OCI-LY7 (cell line): ENCODE measurements at regions not wholly inside any gene's neighbourhood (a gene's known extent, or its start where the extent isn't known, plus 50 kb on each side); places are given as distances from the start of the nearest gene placed in this dataset.

Experiments
- BruUV-seq: library from RNA; stranded (reverse); fragments of 400-500 nt; replicated peaks from 2 replicates; lab custom pipeline; 2021; lab: Mats Ljungman, UMichigan
- CTCF ChIA-PET: fragments of 300-600 bp; sonication (Branson Sonifier 250); formaldehyde crosslinking; loops from one replicate; lab custom pipeline; 2022; ENCODE audit warnings: antibody characterized with exemption; ENCODE audit not compliant: unreplicated experiment; lab: Charles Lee
- POLR2A ChIA-PET: fragments of 300-600 bp; sonication (Branson Sonifier 250); formaldehyde crosslinking; loops from one replicate; lab custom pipeline; 2022; ENCODE audit warnings: antibody characterized with exemption; lab: Charles Lee
- DNase-seq: peaks from one replicate; pipeline ENCODE4 v3.0.0-alpha.2; 2015; ENCODE audit warnings: low spot score
- H2AFZ ChIP-seq: fragments of 200-600 bp; sonication (generic), shearing (Covaris generic); 2 replicates; pipeline ENCODE4 v1.6.1; 2014; ENCODE audit warnings: mild to moderate bottlenecking, antibody characterized with exemption, low read length, moderate library complexity
- H3K27ac ChIP-seq: fragments of 200-600 bp; sonication (generic); 2 replicates; pipeline ENCODE4 v1.5.1; 2014; ENCODE audit warnings: mixed run types, low read depth, mild to moderate bottlenecking, moderate library complexity, low read length, inconsistent platforms; ENCODE audit not compliant: poor library complexity, severe bottlenecking
- H3K36me3 ChIP-seq: fragments of 200-600 bp; sonication (generic); 2 replicates; pipeline ENCODE4 v1.6.1; 2014; ENCODE audit warnings: mild to moderate bottlenecking, antibody characterized with exemption, low read length, moderate library complexity, mixed read lengths; ENCODE audit not compliant: insufficient read depth
- H3K4me1 ChIP-seq: fragments of 200-600 bp; sonication (generic); 2 replicates; pipeline ENCODE4 v1.5.1; 2014; ENCODE audit warnings: mild to moderate bottlenecking, low read length; ENCODE audit not compliant: insufficient read depth, poor library complexity, severe bottlenecking
- H3K4me2 ChIP-seq: fragments of 200-600 bp; sonication (generic); 2 replicates; pipeline ENCODE4 v1.6.1; 2014; ENCODE audit warnings: mild to moderate bottlenecking, low read length
- H3K4me3 ChIP-seq: fragments of 200-600 bp; sonication (generic); 2 replicates; pipeline ENCODE4 v1.5.1; 2014; ENCODE audit warnings: mild to moderate bottlenecking, low read depth, low read length; ENCODE audit not compliant: poor library complexity, severe bottlenecking
- H3K79me2 ChIP-seq: fragments of 200-600 bp; sonication (generic); 2 replicates; pipeline ENCODE4 v1.6.1; 2016; ENCODE audit warnings: low read depth, mild to moderate bottlenecking, low read length, moderate library complexity, mixed read lengths; ENCODE audit not compliant: insufficient read depth
- H3K9me2 ChIP-seq: fragments of 200-600 bp; sonication (generic); 2 replicates; pipeline ENCODE4 v1.6.1; 2016; ENCODE audit warnings: mild to moderate bottlenecking, low read length, mixed read lengths; ENCODE audit not compliant: insufficient read depth
- H3K9me3 ChIP-seq: fragments of 200-600 bp; sonication (generic); 2 replicates; pipeline ENCODE4 v1.6.1; 2014; ENCODE audit warnings: mild to moderate bottlenecking, mixed run types, low read length, mixed read lengths
- H4K20me1 ChIP-seq: fragments of 200-600 bp; sonication (generic); 2 replicates; pipeline ENCODE4 v1.6.1; 2014; ENCODE audit warnings: mild to moderate bottlenecking, antibody characterized with exemption, low read length, moderate library complexity, mixed read lengths; ENCODE audit not compliant: insufficient read depth
- EZH2phosphoT487 ChIP-seq: fragments of 200-600 bp; sonication (generic); IDR thresholded peaks from 2 replicates; pipeline ENCODE4 v1.6.1; 2018; ENCODE audit warnings: low read depth, borderline replicate concordance, mild to moderate bottlenecking, mixed run types, antibody characterized with exemption, low read length, moderate library complexity, mixed read lengths
- intact Hi-C: fragments of 100-400 bp; cut with micrococcal nuclease; formaldehyde crosslinking; loops from one replicate; pipeline ENCODE4 v1.10.0; 2022; ENCODE audit not compliant: unreplicated experiment
- TF ChIP-seq, protein P1 (sequence below): fragments of 200-600 bp; sonication (generic); conservative IDR thresholded peaks from 2 replicates; pipeline ENCODE4 v1.5.1; 2014; ENCODE audit warnings: mild to moderate bottlenecking, antibody characterized with exemption, low read length, moderate library complexity, mixed read lengths

DNA sequence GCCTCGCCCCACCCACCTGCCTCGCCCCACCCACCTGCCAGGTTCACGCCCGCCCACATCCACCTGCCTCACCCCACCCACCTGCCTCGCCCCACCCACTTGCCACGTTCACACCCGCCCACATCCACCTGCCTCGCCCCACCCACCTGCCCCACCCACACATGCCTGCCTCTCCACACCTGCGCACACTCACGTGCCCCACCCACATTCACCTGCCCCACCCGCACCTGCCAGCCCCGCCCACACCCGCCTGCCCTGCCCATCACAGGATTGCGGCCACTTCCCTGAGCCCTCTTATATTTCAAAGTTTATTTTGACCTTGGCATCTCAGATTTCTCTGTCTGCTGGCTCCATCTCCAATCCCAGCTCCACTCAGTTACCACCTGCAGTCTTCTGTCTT, 217.5 kb upstream of the SOX11 start:
- Histone ChIP-seq H3K36me3 (no peaks in the 10 kb centered on the region), H2AFZ (no peak overlapping the region), H3K4me2 (no peak overlapping the region), H3K27ac (no peak overlapping the region), H4K20me1 (no peaks in the 10 kb centered on the region), H3K79me2 (no peaks in the 10 kb centered on the region), H3K9me3 (no peaks in the 10 kb centered on the region), H3K4me1 (no peaks in the 10 kb centered on the region), H3K9me2 (no peaks in the 10 kb centered on the region), H3K4me3 (no peak overlapping the region)
- intact Hi-C loops: no loop called here
- DNase-seq: no peak
- no TSS peak for BruUV-seq
- CTCF ChIA-PET: no interaction called here
- TF ChIP-seq EZH2phosphoT487: no peak
- TF ChIP-seq, protein P1, sequence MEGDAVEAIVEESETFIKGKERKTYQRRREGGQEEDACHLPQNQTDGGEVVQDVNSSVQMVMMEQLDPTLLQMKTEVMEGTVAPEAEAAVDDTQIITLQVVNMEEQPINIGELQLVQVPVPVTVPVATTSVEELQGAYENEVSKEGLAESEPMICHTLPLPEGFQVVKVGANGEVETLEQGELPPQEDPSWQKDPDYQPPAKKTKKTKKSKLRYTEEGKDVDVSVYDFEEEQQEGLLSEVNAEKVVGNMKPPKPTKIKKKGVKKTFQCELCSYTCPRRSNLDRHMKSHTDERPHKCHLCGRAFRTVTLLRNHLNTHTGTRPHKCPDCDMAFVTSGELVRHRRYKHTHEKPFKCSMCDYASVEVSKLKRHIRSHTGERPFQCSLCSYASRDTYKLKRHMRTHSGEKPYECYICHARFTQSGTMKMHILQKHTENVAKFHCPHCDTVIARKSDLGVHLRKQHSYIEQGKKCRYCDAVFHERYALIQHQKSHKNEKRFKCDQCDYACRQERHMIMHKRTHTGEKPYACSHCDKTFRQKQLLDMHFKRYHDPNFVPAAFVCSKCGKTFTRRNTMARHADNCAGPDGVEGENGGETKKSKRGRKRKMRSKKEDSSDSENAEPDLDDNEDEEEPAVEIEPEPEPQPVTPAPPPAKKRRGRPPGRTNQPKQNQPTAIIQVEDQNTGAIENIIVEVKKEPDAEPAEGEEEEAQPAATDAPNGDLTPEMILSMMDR: no peak
- POLR2A ChIA-PET: no interaction called here

DNA sequence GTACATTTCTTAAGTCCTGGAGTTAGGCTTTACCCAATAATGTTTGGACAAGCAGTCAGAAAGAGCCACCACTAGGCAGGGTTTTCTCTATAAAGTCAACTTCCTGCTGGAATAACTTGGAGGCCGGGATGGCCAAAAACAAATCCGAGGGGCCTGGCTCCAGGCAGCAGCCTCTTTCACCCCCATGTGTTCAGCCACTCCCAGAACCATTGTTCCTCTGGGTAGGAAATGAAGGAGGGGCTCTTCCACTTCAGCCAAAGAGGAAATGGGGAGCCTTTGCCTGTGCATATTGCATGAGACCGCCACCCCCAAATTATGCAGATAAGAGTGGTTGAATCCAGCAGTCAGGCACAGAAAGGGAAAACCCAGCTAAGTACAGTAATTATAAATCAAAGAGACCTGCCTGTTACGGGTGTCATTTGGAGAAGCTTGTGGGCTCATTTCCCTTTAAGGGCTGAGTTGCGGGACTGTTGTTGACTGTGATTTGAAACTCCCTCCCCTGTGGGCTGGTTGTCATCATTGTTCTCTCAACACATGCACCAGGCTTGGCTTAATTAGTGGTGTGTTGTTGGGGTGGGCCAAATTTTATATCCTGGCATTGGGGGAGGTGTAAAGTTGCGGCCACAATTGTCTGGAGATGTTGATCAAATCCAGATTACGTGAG, 212.8 kb upstream of the SOX11 start:
- Histone ChIP-seq H3K4me2 (no peak overlapping the region), H3K9me3 (no peaks in the 10 kb centered on the region), H2AFZ (no peak overlapping the region), H4K20me1 (no peaks in the 10 kb centered on the region), H3K36me3 (no peaks in the 10 kb centered on the region), H3K4me1 (no peaks in the 10 kb centered on the region), H3K4me3 (no peak overlapping the region), H3K79me2 (no peaks in the 10 kb centered on the region), H3K9me2 (no peaks in the 10 kb centered on the region), H3K27ac (no peak overlapping the region)
- CTCF ChIA-PET: no interaction called here
- POLR2A ChIA-PET: no interaction called here
- TF ChIP-seq EZH2phosphoT487: no peak
- TF ChIP-seq, protein P1: no peak
- DNase-seq: no peak
- intact Hi-C loops: no loop called here
- no TSS peak for BruUV-seq

DNA sequence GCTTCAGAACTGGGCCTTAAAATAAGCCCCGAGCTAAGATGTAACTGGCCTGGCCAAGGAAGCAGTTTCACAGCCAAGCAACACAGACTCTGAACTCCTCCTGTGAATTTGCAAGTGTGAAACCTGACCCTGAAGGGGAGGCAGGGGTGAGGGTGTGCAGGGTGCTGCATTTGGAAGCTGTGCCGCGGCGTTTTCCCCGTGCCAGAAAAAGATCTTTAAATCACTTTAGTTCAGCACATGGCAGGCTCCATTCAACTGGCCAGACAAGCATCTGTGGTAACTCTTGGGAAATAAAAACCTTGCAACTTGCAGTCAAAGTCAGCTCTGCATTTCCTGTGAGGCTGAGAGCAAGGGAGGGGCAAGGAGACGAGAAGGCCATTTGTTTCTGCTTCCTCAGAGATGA, 209.3 kb upstream of the SOX11 start:
- H3K36me3 ChIP-seq: no peaks in the 10 kb centered on the region
- intact Hi-C loops: no loop called here
- no peak overlapping the region for H3K4me2 ChIP-seq
- H3K9me3 ChIP-seq: no peaks in the 10 kb centered on the region
- no peak for DNase-seq
- no peak overlapping the region for H3K4me3 ChIP-seq
- no peaks in the 10 kb centered on the region for H3K79me2 ChIP-seq
- TF ChIP-seq EZH2phosphoT487: no peak
- TF ChIP-seq, protein P1: no peak
- no TSS peak for BruUV-seq
- CTCF ChIA-PET: no interaction called here
- H3K4me1 ChIP-seq: no peaks in the 10 kb centered on the region
- POLR2A ChIA-PET: no interaction called here
- H2AFZ ChIP-seq: no peak overlapping the region
- H3K27ac ChIP-seq: no peak overlapping the region
- H4K20me1 ChIP-seq: no peaks in the 10 kb centered on the region
- H3K9me2 ChIP-seq: no peaks in the 10 kb centered on the region
